Middle frontal gyrus (tissue), 1 donor: ENCODE measurements at regions not wholly inside any gene's neighbourhood (a gene's known extent, or its start where the extent isn't known, plus 50 kb on each side); places are given as distances from the start of the nearest gene placed in this dataset.

Experiments
- DNase-seq: peaks from one replicate; pipeline ENCODE4 v3.0.0-alpha.2; 2015; ENCODE audit warnings: low spot score; ENCODE audit errors: extremely low spot score

DNA sequence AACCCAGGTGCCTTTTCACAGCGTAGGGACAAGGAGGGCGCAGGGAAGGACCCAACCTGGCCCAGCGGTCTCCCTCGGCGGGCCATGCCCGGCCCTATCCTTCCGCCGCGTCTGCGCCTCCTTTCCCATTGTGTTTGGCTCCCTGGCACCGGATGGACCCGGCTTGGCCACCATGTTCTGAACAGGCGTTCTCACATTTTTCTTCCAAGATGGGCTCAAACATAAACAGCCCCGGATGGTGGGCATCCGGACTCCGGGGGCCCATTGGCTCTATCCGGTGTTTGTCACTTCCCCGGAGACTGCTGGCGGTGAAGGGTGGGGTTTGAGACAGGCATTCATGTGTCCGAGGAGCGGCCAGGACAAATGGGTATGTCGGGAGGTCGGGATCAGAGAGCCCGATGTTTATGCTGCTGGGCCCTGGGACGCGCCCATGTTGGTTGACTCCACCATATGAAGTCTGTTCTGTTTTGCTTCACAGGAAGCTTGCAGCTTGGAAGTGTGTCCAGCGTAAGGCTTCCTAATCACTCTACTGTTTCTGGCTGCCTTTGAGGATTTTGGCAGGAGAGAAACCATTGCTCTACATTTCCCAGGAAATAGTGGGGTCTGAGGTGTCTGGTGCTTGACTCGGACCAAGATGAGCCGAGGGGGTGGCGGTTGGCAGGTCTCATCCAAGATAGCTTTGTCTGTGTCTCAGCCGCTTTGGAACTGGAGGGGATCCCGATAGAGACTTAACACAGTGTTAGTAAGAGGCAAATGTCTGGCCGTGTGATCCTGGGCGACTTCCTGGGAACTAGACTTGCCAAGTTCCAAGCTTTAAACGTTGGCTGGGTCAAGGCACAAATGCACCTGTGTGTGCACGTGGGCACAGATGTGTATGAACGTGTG lies 188.3 kb downstream of the IRF8 start:
- DNase-seq = no peak

GRCh38 chr16:86087896-86088230 lies 188.9 kb downstream of the IRF8 start:
- no peak for DNase-seq

DNA sequence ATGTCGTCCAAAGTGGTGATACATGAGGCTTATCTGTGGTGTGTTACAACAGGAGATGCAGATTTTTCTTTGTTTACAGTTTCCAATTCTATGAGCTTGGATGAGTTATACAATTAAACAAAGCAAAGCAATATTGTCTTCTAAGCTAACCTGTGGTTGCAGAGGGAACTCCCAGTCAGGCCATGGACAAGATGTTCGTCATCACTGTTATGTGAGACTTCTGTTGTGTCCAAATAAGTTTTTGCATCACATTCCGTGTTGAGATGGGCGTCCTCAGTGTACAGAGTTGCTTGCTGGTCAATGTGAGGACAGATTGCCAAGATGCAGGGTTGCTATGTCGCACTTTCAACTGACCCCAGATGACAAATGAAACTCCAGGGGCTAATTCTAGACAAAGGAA lies 189.3 kb downstream of the IRF8 start:
- DNase-seq = no peak

- no peak for DNase-seq
Measured at GRCh38 chr16:86088816-86089215, 189.9 kb downstream of the IRF8 start.

GRCh38 chr16:86089334-86089900 lies 190.5 kb downstream of the IRF8 start:
- no peak for DNase-seq

- DNase-seq = no peak
Measured at GRCh38 chr16:86089991-86090390, 191.0 kb downstream of the IRF8 start.

DNA sequence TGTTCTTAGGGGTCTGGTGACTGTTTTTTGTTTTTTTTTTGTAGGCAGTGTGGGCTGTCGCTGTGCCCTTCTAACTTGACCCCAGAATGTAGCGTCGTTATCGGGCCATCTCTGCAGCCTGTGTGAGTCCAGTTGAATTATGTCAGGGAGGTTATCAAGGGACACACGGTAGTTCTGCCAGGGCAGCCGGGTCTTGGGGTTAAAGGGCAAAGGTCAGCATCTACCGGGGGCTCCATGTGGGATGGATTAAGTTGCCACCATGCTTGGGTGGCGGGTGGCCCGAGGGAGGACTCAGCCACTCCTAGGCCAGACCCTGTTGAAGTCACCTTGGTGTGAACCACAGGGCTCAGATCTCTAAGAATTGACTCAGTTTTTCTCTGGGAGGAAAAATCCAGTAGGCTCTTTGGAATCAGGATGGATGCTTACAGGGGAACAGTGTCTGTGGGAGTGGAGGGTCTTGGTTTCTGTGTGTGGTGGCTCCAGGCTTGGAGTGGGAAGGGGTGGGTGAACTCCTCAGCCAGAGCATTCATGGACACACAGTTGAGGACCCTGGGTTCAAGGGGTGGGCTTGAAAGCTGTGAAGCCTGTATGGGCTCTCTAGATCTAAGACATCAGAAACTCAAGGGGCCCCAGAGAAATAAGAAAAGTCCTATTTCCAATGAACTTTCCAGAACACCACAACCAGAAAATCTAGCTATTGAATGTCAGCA lies 191.7 kb downstream of the IRF8 start:
- no peak for DNase-seq

GRCh38 chr16:86091976-86092375 lies 193.0 kb downstream of the IRF8 start:
- DNase-seq = no peak

GRCh38 chr16:86092586-86093480 lies 193.9 kb downstream of the IRF8 start:
- no peak for DNase-seq

GRCh38 chr16:86093801-86094750 lies 195.1 kb downstream of the IRF8 start:
- DNase-seq = no peak

- DNase-seq = no peak
Measured at GRCh38 chr16:86095131-86095752, 196.3 kb downstream of the IRF8 start.

DNA sequence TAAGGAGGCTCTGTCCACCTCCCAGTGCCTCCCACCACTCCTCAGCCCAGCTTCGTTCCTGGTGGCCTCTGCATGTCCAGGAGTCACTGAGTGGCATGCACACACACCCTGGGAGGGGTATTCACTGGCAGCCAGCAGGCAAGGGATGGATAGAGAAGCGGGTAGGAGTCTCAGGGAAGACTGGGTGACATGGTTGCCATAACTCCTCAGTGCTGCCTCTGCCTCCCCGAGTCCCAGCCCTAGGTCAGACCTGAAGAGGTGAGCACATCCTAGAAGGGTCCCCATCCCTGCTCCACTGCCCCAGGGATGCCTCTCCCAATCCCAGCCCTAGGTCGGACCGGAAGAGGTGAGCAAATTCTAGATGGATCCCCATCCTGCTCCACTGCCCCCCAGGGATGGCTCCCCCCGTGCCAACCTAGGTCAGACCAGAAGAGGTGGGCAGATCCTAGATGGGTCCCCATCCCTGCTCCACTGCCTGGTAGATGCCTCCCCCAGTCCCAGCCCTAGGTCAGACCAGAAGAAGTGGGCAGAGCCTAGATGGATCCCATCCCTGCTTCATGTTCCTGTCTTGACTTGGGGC lies 197.0 kb downstream of the IRF8 start:
- no peak for DNase-seq

- no peak for DNase-seq
Measured at GRCh38 chr16:86096850-86097249, 197.9 kb downstream of the IRF8 start.

GRCh38 chr16:86099326-86099725 lies 200.4 kb downstream of the IRF8 start:
- DNase-seq = no peak

DNA sequence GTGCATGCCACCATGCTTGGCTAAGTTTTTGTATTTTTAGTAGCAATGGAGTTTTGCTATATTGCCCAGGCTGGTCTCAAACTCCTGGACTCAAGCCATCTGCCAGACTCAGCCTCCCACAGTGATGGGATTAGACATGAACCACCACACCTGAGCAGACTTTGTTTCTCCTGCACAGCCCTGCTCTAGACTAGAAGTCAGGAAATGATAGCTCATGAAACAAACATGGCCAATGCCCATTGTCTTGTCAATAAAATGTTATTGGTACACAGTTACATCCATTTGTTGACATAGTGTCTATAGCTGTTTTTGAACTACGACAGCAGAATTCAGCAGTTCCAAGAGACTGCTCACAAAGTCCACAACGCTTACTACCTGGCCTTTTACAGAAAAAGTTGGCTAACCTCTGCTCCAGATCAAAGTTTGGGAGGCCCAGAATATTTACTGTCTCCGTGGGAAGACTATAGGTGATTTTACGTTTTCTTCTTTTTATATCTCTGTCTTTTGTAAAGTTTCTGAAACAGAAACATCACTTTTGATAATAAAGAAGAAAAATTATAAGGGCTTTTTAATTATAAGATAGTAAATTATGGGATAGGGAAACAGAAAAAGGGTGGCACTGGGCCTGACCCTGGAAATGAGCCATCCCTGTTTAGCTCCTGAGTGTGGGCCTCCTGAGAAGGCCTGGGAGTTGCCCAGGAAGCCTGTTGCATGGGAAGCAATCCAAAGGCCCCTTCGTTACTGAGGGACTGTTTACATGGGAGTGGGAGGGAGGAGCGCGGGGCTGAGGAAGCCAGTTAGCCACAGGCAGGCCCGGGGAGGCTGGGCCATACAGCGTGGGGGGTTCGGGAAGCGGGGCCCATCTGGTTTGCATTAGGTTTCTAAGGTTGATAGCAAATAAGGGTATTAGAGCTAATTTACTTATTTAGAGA lies 201.5 kb downstream of the IRF8 start:
- no peak for DNase-seq

DNA sequence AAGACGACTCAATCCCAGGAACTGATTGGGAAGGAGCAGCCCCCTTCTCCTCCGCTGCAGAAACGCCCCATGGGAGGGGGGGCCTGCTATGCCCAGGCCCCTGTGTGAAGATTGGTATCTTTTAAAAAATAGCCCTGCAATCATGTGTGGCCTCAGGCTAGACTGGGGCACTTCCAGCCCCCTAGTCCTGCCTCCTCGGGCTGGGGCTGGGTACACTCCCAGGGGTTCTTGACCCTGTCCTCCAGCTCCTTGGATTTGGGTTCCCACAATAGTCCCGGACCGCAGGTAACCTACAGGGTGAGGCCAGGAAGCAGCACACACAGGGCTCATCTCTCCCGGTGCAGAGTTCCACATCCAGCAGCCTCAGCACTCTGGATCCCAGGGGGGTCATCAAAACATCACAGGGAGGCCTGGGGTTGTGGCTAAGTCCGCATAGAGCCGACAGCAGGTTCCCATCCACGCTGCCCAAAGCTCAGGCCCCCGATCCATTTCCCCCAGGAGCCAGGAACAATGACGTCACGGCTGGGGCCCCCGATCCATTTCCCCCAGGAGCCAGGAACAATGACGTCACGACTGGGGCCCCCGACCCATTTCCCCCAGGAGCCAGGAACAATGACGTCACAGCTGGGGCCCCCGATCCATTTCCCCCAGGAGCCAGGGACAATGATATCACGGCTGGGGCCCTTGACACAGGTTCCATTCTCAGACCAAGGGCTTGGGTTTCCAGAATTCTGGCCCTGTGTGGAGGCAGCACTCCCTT lies 202.4 kb downstream of the IRF8 start:
- DNase-seq = no peak

- no peak for DNase-seq
Measured at GRCh38 chr16:86101897-86102157, 202.9 kb downstream of the IRF8 start.

DNA sequence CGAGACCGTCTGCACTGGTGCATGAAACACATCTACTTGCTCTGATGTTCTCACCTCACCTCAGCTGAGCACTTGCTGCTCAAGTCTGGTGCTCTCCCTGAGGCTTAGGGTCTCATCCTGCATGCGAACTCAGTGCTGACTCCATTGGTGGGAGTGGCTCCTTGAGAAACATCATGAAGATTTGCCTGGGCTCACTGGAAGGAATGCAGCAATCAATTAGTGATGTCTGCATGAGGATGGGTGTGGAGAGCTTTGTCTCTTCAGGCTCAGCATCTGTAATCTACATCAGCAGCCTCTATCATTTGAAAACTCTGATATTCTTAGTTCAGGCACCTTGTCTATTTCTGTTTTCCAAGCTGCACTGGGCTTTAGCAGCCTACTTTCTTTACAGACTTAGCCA lies 204.4 kb downstream of the IRF8 start:
- no peak for DNase-seq
